ENCODE measurements at regions not wholly inside any gene's neighbourhood (a gene's known extent, or its start where the extent isn't known, plus 50 kb on each side); places are given as distances from the start of the nearest gene placed in this dataset.

DNA sequence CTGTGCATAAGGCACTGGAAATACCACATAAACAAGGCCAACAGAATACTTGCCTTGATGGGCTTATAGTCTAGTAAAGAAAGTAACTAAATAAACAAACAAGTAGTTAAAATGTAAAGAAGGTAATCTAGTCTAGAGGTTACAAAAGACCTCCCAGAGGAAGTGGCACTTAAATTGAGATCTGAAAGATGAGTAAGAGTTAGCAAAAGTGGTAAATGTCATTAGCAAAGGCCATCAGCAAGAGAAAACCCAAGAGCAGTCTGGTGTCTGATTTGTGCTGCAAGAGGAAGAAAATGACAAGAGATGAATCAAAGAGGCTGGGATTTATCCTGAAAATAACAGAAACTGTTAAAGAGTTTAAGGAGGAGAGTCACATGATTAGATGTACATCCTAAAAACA lies 96.6 kb upstream of the SMLR1 start:
- no peak for ATAC-seq (ENCODE audit: low read depth)
- H3K27ac ChIP-seq (ENCODE audit: poor library complexity, severe bottlenecking), result no peak overlapping the region
- no peak for DNase-seq (ENCODE audit: low spot score)
- no peak overlapping the region for H3K4me3 ChIP-seq (ENCODE audit: severe bottlenecking)
- TF ChIP-seq, protein P1, sequence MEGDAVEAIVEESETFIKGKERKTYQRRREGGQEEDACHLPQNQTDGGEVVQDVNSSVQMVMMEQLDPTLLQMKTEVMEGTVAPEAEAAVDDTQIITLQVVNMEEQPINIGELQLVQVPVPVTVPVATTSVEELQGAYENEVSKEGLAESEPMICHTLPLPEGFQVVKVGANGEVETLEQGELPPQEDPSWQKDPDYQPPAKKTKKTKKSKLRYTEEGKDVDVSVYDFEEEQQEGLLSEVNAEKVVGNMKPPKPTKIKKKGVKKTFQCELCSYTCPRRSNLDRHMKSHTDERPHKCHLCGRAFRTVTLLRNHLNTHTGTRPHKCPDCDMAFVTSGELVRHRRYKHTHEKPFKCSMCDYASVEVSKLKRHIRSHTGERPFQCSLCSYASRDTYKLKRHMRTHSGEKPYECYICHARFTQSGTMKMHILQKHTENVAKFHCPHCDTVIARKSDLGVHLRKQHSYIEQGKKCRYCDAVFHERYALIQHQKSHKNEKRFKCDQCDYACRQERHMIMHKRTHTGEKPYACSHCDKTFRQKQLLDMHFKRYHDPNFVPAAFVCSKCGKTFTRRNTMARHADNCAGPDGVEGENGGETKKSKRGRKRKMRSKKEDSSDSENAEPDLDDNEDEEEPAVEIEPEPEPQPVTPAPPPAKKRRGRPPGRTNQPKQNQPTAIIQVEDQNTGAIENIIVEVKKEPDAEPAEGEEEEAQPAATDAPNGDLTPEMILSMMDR (IDR thresholded peaks at IDR 0.05; ENCODE audit: poor library complexity, severe bottlenecking), result no peak
- H3K36me3 ChIP-seq (ENCODE audit: low read depth), result no peaks in the 10 kb centered on the region
- no peaks in the 10 kb centered on the region for H3K9me3 ChIP-seq (ENCODE audit: severe bottlenecking)
- no peaks in the 10 kb centered on the region for H3K27me3 ChIP-seq (ENCODE audit: insufficient read depth, poor library complexity, severe bottlenecking)
- no peaks in the 10 kb centered on the region for H3K4me1 ChIP-seq (ENCODE audit: insufficient read depth, poor library complexity, severe bottlenecking)

- Histone ChIP-seq H3K4me1 (ENCODE audit: insufficient read depth, poor library complexity, severe bottlenecking) (no peaks in the 10 kb centered on the region), H3K9me3 (ENCODE audit: severe bottlenecking) (no peaks in the 10 kb centered on the region), H3K36me3 (ENCODE audit: low read depth) (no peaks in the 10 kb centered on the region), H3K4me3 (ENCODE audit: severe bottlenecking) (no peak overlapping the region), H3K27me3 (ENCODE audit: insufficient read depth, poor library complexity, severe bottlenecking) (no peaks in the 10 kb centered on the region), H3K27ac (ENCODE audit: poor library complexity, severe bottlenecking) (no peak overlapping the region)
- TF ChIP-seq, protein P1 (IDR thresholded peaks at IDR 0.05; ENCODE audit: poor library complexity, severe bottlenecking), result no peak
- no peak for DNase-seq (ENCODE audit: low spot score)
- ATAC-seq (ENCODE audit: low read depth), result no peak
Observed at GRCh38 chr6:130734161-130734560, 93.0 kb upstream of the SMLR1 start.

DNA sequence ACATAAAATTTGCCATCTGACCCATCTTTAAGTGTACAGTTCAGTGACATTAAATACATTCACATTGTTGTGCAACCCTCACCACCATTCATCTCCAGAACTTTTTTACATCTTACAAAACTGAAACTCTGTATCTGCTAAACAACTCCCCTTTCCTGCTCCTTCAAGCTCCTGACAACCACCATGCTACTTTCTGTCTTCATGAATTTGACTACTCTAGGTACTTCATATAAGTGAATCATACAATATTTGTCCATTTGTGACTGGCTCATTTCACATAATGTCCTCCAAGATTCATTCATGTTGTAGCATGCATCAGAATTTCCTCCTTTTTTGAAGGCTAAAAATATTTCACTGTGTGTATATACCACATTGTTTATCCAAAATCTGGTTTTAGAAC lies 86.9 kb upstream of the SMLR1 start:
- no peak for ATAC-seq (ENCODE audit: low read depth)

GRCh38 chr6:130742131-130742681 lies 85.0 kb upstream of the SMLR1 start:
- TF ChIP-seq, protein P1 (IDR thresholded peaks at IDR 0.05; ENCODE audit: poor library complexity, severe bottlenecking), result no peak
- no peaks in the 10 kb centered on the region for H3K27me3 ChIP-seq (ENCODE audit: insufficient read depth, poor library complexity, severe bottlenecking)
- H3K36me3 ChIP-seq (ENCODE audit: low read depth), result no peaks in the 10 kb centered on the region
- H3K9me3 ChIP-seq (ENCODE audit: severe bottlenecking), result no peaks in the 10 kb centered on the region
- DNase-seq (ENCODE audit: low spot score) (no peak), ATAC-seq (ENCODE audit: low read depth) (no peak)
- no peaks in the 10 kb centered on the region for H3K4me1 ChIP-seq (ENCODE audit: insufficient read depth, poor library complexity, severe bottlenecking)
- no peak overlapping the region for H3K4me3 ChIP-seq (ENCODE audit: severe bottlenecking)
- no peak overlapping the region for H3K27ac ChIP-seq (ENCODE audit: poor library complexity, severe bottlenecking)

More for the DNA sequence above, 86.9 kb upstream of the SMLR1 start:
- DNase-seq (ENCODE audit: low spot score), result no peak
- Histone ChIP-seq H3K4me3 (ENCODE audit: severe bottlenecking) (no peak overlapping the region), H3K27me3 (ENCODE audit: insufficient read depth, poor library complexity, severe bottlenecking) (no peaks in the 10 kb centered on the region), H3K9me3 (ENCODE audit: severe bottlenecking) (no peaks in the 10 kb centered on the region), H3K4me1 (ENCODE audit: insufficient read depth, poor library complexity, severe bottlenecking) (no peaks in the 10 kb centered on the region), H3K27ac (ENCODE audit: poor library complexity, severe bottlenecking) (no peak overlapping the region), H3K36me3 (ENCODE audit: low read depth) (no peaks in the 10 kb centered on the region)
- TF ChIP-seq, protein P1 (IDR thresholded peaks at IDR 0.05; ENCODE audit: poor library complexity, severe bottlenecking), result no peak

DNA sequence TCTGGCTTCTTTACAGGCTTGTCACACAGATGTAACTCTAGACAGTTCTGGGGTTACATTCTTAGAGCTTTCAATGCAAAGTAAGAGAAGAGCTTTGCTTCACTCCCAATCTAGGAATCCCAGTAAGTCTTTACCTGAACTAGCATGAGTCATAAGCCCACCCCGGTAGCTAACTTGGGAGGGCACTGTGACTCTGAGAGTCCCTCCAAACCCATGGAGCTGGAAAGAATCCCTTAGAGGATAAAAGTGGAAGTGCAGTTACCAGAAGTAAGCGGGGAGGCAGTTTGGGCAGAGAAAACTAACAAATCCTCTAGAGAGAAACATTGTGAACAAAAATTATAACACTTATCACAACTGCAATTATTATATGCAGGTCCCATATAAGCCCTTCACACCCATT lies 84.0 kb upstream of the SMLR1 start:
- Histone ChIP-seq H3K27me3 (ENCODE audit: insufficient read depth, poor library complexity, severe bottlenecking) (no peaks in the 10 kb centered on the region), H3K4me1 (ENCODE audit: insufficient read depth, poor library complexity, severe bottlenecking) (no peaks in the 10 kb centered on the region), H3K9me3 (ENCODE audit: severe bottlenecking) (no peaks in the 10 kb centered on the region), H3K4me3 (ENCODE audit: severe bottlenecking) (no peak overlapping the region), H3K36me3 (ENCODE audit: low read depth) (no peaks in the 10 kb centered on the region), H3K27ac (ENCODE audit: poor library complexity, severe bottlenecking) (no peak overlapping the region)
- TF ChIP-seq, protein P1 (IDR thresholded peaks at IDR 0.05; ENCODE audit: poor library complexity, severe bottlenecking), result no peak
- DNase-seq (ENCODE audit: low spot score) (no peak), ATAC-seq (ENCODE audit: low read depth) (no peak)
